GM10248 (cell line): ENCODE measurements at regions not wholly inside any gene's neighbourhood (a gene's known extent, or its start where the extent isn't known, plus 50 kb on each side); places are given as distances from the start of the nearest gene placed in this dataset.
"Not testable (repeated sequence)": the region's sequence is repeated elsewhere in the genome, so short reads cannot be mapped to it uniquely, and the experiment has no call there.

ENCODE experiments used
- CTCF ChIA-PET: fragments of 300-600 bp; sonication (Branson Sonifier 250); formaldehyde crosslinking; extraction: SDS; loops from one replicate; lab custom pipeline; 2021; ENCODE audit warnings: antibody characterized with exemption; lab: Yijun Ruan, JAX
- POLR2A ChIA-PET: fragments of 350-650 bp; sonication (Branson Sonifier 250); formaldehyde crosslinking; extraction: SDS; loops from one replicate; lab custom pipeline; 2020; ENCODE audit warnings: antibody characterized with exemption; lab: Yijun Ruan, JAX
- DNase-seq: peaks from one replicate; pipeline ENCODE4 v3.0.0; 2012; ENCODE audit errors: extremely low spot score
- TF ChIP-seq, protein P1 (sequence below): IDR thresholded peaks from 2 replicates; pipeline ENCODE4 v1.5.1; 2012; ENCODE audit warnings: mild to moderate bottlenecking, low read depth; ENCODE audit errors: extremely low read depth, missing control alignments, control extremely low read depth

DNA sequence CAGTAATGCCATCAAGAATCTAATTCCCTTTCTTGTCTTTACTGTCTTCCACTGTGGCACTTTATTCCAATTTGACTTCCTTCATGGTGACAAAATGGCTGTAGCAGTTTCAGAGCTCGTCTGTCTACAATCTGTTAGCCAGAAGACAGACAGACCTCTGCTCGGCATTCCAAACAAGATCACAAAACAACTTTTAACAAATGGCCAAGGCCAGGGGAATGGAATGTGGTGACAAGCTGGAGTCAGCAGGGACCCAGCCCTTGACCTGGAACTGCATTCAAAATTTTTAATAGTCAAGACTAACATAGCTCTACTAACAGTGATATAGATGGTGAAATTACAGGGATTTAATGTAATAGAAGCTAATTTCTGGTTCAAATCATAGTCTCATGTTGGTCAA, 637.2 kb downstream of the ETS1 start:
- ChIA-PET POLR2A (no interaction called here), CTCF (no interaction called here)
- TF ChIP-seq, protein P1, sequence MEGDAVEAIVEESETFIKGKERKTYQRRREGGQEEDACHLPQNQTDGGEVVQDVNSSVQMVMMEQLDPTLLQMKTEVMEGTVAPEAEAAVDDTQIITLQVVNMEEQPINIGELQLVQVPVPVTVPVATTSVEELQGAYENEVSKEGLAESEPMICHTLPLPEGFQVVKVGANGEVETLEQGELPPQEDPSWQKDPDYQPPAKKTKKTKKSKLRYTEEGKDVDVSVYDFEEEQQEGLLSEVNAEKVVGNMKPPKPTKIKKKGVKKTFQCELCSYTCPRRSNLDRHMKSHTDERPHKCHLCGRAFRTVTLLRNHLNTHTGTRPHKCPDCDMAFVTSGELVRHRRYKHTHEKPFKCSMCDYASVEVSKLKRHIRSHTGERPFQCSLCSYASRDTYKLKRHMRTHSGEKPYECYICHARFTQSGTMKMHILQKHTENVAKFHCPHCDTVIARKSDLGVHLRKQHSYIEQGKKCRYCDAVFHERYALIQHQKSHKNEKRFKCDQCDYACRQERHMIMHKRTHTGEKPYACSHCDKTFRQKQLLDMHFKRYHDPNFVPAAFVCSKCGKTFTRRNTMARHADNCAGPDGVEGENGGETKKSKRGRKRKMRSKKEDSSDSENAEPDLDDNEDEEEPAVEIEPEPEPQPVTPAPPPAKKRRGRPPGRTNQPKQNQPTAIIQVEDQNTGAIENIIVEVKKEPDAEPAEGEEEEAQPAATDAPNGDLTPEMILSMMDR: no peak
- no peak for DNase-seq

DNA sequence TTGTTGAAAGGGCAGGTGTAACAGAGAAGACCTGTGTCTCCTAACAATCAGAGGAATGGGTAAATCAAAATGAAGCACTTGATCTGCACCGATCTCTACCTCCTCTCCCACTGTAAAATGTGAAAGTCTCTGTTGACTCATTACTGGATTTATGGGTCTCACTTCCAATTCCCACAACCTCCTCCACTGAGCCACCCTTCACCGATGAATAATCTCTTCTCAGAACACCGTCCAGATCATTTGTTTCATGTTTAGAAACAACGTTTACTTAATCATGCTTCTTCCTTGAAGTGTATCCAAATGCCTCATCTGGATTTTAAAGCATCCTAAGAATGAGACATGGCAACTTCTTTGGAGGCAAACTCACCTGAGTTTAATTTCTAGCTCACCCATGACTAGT, 643.6 kb downstream of the ETS1 start:
- ChIA-PET CTCF (interaction anchor here (1.0 kb wide), 1 partner anchor 23 kb away, joined by 3 read pairs; no protein-coding TSS in a partner anchor), POLR2A (no interaction called here)
- DNase-seq: no peak
- TF ChIP-seq, protein P1: no peak

DNA sequence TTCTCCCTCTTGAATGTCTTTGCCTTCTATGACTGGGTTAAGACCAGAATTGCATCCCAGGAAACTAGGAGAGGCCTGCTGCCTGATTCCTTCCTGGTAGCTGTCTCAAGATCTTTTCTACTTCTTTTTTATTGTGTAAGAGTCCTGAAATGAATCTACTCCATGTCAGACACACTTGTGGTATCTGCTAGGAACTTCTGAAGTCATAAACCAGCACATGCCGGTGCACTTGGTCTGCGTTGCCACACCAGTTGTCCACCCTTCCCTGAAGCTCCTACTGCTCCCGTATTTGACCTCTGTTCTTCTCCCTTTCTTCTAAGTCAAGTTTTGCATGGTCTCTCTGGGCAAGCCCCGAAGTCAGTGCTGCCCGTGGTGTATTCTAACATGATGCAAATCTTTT, 644.2 kb downstream of the ETS1 start:
- POLR2A ChIA-PET: no interaction called here
- CTCF ChIA-PET: no interaction called here
- DNase-seq: no peak
- TF ChIP-seq, protein P1: no peak

DNA sequence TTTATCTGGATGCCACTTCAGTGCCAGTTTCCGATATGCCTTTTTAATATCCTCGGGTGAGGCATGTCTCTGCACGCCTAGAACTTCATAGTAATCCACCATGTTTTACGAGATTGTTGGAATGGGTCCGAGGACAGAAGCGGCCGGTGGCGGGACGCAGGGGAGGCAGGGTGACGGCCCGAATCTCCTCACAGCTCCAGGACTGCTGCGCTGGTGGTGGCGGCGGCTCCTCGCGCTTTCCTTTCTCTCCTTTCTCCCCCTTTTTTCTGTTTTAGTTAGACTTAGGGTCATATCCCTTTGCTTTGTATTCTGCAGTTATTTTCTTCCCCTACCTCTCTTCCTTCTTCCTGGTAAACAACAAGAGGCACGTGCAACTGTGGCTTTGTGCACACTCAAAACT, 645.8 kb downstream of the ETS1 start:
- POLR2A ChIA-PET, DNase-seq, CTCF ChIA-PET: not testable (repeated sequence)

DNA sequence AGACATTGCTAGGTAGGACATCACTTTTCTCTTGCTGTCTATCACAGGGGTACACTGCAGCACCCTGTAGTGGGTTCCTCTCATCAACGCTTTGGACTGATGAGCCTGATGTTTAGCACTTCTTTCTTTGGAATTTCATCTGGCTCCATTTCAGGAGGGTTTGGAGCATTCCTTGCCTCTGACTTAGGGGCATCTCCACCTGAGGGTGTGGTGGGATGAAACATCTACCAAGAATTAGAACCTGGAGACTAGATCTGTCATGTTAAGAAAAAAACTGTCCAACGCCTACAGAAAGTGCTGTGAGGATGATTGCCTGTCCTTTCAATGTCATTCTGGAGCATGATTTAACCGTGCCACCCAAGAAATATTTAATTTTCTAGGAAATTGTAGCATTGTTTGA, 648.4 kb downstream of the ETS1 start:
- POLR2A ChIA-PET: no interaction called here
- CTCF ChIA-PET: interaction anchor here (1.6 kb wide), 1 partner anchor 15 kb away, joined by 3 read pairs; no protein-coding TSS in a partner anchor
- TF ChIP-seq, protein P1: no peak
- no peak for DNase-seq

DNA sequence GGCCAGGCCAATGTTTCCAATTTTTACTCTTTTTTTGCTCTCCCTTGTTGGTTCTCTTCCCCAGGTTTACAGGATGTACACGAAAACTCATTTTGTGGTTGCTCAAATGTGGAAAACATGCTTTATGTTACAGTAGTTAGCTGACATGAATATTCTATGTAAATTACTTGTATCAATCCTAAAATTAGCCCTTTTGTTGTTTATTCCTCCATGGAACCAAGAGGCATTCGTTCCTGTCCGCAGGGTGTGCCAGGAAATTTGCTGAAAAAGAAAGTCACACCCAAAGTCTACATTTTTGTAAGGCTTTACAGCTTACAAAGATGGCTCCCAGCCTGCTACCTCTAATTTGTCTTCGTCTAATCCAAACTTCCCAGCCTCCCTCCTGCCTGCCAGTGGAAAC, 652.3 kb downstream of the ETS1 start:
- DNase-seq: no peak
- CTCF ChIA-PET: no interaction called here
- TF ChIP-seq, protein P1: no peak
- POLR2A ChIA-PET: no interaction called here

DNA sequence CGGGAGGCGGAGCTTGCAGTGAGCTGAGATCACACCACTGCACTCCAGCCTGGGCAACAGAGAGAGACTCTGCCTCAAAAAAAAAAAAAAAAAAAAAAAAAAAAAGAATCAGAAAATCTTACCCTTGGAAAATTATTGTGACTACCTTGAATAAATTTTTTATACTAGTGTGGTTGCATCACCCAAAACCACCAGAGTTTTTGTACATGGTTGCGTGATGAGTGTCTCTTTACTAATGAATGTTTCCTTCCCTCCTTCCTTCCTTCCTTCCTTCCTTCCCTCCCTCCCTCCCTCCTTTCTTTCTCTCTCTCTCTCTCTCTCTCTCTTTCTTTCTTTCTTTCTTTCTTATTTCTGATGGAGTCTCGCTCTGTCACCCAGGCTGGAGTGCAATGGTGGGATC, 653.4 kb downstream of the ETS1 start:
- CTCF ChIA-PET, DNase-seq, POLR2A ChIA-PET: not testable (repeated sequence)

DNA sequence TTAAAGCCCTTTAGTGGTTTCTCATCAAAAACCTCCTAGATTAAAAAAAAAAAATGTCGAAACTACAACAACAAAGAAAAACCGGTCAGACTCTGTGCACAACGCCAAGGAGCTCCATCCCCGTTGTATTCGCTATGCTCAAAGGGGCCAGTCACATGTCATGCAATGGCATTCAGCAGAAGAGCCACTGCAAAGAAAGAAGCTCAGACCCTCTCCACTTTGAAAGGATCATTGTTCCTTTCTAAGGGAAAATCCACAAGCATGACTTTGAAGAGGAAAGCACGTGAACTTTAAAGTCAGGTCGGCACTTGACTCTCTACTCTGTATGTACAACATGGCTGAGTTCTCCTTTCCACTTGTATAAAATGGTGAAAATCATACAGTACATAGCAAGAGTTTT, 655.6 kb downstream of the ETS1 start:
- CTCF ChIA-PET: no interaction called here
- POLR2A ChIA-PET: no interaction called here

More for the DNA sequence above, 655.6 kb downstream of the ETS1 start:
- TF ChIP-seq, protein P1: no peak
- DNase-seq: no peak
